ENCODE measurements at regions not wholly inside any gene's neighbourhood (a gene's known extent, or its start where the extent isn't known, plus 50 kb on each side); places are given as distances from the start of the nearest gene placed in this dataset.

DNA sequence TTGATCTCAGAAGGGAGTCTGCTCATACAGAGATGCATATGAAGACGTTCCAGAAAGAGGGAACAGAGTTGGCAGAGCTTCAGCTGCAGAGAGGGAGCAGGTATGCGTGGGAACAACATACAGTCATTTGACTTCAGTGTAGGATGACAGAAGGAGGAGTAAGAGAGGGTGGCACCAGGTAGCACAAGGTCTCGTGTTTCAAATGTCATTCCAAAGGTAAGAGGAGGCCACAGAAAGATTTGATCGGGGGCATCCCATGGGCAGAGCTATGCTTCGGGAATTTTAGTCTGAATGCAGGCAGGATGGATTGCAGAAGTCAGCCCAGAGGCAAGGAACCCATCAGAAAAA lies 367.1 kb downstream of the CDK5RAP2 start:
- Mint-ChIP-seq H3K4me1 (ENCODE audit: low read depth) (no peaks in the 10 kb centered on the region), H3K27me3 (peaks cover 1% of the 10 kb centered on the region), H3K36me3 (ENCODE audit: low read depth) (no peaks in the 10 kb centered on the region), H3K4me3 (no peak overlapping the region), H3K9me3 (no peaks in the 10 kb centered on the region), H3K27ac (no peak overlapping the region)
- ChIA-PET CTCF (no interaction called here), POLR2A (no interaction called here)
- TF ChIP-seq, protein P1, sequence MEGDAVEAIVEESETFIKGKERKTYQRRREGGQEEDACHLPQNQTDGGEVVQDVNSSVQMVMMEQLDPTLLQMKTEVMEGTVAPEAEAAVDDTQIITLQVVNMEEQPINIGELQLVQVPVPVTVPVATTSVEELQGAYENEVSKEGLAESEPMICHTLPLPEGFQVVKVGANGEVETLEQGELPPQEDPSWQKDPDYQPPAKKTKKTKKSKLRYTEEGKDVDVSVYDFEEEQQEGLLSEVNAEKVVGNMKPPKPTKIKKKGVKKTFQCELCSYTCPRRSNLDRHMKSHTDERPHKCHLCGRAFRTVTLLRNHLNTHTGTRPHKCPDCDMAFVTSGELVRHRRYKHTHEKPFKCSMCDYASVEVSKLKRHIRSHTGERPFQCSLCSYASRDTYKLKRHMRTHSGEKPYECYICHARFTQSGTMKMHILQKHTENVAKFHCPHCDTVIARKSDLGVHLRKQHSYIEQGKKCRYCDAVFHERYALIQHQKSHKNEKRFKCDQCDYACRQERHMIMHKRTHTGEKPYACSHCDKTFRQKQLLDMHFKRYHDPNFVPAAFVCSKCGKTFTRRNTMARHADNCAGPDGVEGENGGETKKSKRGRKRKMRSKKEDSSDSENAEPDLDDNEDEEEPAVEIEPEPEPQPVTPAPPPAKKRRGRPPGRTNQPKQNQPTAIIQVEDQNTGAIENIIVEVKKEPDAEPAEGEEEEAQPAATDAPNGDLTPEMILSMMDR (IDR thresholded peaks at IDR 0.05): no peak
- intact Hi-C loops (cut with micrococcal nuclease): no loop called here
- DNase-seq: no peak
- ATAC-seq: no peak

DNA sequence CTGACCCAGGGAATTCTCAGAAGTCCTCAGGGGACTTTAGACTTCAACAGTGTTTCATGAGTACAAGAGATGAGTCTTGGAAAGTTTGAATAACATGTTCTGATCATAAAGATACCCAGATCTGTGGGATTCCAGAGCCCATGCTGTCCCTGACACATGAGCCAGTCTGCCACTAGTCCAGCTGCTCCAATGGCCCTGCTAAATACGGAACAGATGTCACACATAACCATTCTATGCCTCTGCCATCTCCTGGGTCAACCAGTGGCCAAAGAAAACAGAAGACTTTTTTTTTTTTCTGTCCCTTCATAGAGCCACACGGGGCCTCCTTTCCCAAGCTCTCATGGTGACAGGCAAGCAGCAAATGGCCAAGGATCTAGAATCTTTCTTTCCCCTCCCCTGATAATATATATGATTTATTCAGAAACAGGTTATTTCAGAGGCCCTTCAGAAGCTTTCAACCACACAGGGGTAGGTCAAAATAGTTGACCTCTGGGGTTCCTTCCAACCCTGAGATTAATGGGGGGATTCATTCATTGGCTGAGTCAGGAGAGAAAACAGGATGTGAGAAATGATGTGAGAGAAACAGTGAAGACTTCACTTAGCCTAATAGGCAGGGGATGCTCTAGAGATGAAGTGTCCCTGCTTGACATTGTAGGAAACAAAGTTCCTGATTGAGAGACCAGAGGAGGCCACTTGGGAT lies 367.7 kb downstream of the CDK5RAP2 start:
- Mint-ChIP-seq H3K27me3 (peaks cover 1% of the 10 kb centered on the region), H3K27ac (no peak overlapping the region), H3K4me3 (no peak overlapping the region), H3K36me3 (ENCODE audit: low read depth) (no peaks in the 10 kb centered on the region), H3K9me3 (no peaks in the 10 kb centered on the region), H3K4me1 (ENCODE audit: low read depth) (no peaks in the 10 kb centered on the region)
- ChIA-PET CTCF (no interaction called here), POLR2A (no interaction called here)
- intact Hi-C loops (cut with micrococcal nuclease): no loop called here
- TF ChIP-seq, protein P1 (IDR thresholded peaks at IDR 0.05): no peak
- no peak for ATAC-seq
- DNase-seq: no peak

- TF ChIP-seq, protein P1 (IDR thresholded peaks at IDR 0.05): no peak
- intact Hi-C loops (cut with micrococcal nuclease): no loop called here
- ChIA-PET POLR2A (no interaction called here), CTCF (no interaction called here)
- DNase-seq (no peak), ATAC-seq (no peak)
- no peaks in the 10 kb centered on the region for H3K4me1 Mint-ChIP-seq (ENCODE audit: low read depth)
- no peak overlapping the region for H3K27ac Mint-ChIP-seq
- H3K36me3 Mint-ChIP-seq (ENCODE audit: low read depth): no peaks in the 10 kb centered on the region
- H3K9me3 Mint-ChIP-seq: no peaks in the 10 kb centered on the region
- no peak overlapping the region for H3K4me3 Mint-ChIP-seq
- H3K27me3 Mint-ChIP-seq: peaks cover 1% of the 10 kb centered on the region
Observed at GRCh38 chr9:120210274-120210673, 369.7 kb downstream of the CDK5RAP2 start.

- Mint-ChIP-seq H3K9me3 (no peaks in the 10 kb centered on the region), H3K27ac (no peak overlapping the region), H3K27me3 (no peaks in the 10 kb centered on the region), H3K4me1 (ENCODE audit: low read depth) (no peaks in the 10 kb centered on the region), H3K4me3 (no peak overlapping the region), H3K36me3 (ENCODE audit: low read depth) (no peaks in the 10 kb centered on the region)
- CTCF ChIA-PET: no interaction called here
- TF ChIP-seq, protein P1 (IDR thresholded peaks at IDR 0.05): no peak
- no peak for DNase-seq
- intact Hi-C loops (cut with micrococcal nuclease): no loop called here
- no peak for ATAC-seq
- POLR2A ChIA-PET: interaction anchor here (1.2 kb wide), 1 partner anchor 14 kb away, joined by 4 read pairs; no protein-coding TSS in a partner anchor
Observed at GRCh38 chr9:120202856-120203654, 376.9 kb downstream of the CDK5RAP2 start.

DNA sequence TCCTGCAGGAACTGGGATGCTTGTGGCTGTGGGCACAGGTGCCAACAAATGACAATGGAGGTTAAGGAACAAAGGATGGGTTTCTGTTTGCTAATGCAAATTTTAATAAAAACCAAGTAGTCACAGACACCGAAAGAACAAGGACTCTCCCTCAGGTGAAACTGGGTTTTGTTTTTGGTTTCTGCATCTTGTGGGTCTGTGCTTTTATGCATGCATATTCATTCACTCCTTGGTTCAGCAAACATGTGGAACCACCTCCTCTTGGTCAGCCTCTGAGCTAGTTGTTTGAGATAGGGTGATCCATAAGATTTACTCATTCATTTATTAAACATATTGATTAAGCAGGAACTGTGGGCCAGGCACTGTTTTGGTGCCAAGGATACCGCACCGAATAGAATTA lies 381.9 kb downstream of the CDK5RAP2 start:
- no peaks in the 10 kb centered on the region for H3K27me3 Mint-ChIP-seq
- no peaks in the 10 kb centered on the region for H3K4me1 Mint-ChIP-seq (ENCODE audit: low read depth)
- ChIA-PET CTCF (no interaction called here), POLR2A (no interaction called here)
- no peak overlapping the region for H3K4me3 Mint-ChIP-seq
- H3K9me3 Mint-ChIP-seq: no peaks in the 10 kb centered on the region
- TF ChIP-seq, protein P1 (IDR thresholded peaks at IDR 0.05): no peak
- H3K36me3 Mint-ChIP-seq (ENCODE audit: low read depth): no peaks in the 10 kb centered on the region
- ATAC-seq (no peak), DNase-seq (no peak)
- no peak overlapping the region for H3K27ac Mint-ChIP-seq
- intact Hi-C loops (cut with micrococcal nuclease): no loop called here

All from activated CD8-positive, alpha-beta T cell treated with anti-CD3 and anti-CD28 coated beads for 36 hours (primary cell).